Body of pancreas (tissue), 4 donors: ENCODE measurements at regions not wholly inside any gene's neighbourhood (a gene's known extent, or its start where the extent isn't known, plus 50 kb on each side); places are given as distances from the start of the nearest gene placed in this dataset.

Experiments used
- CTCF ChIP-seq, 7 experiments: fragments of 450-650 bp in 4 of 7; fragments of 200-600 bp in 3 of 7; sonication (generic) in 3 of 7; IDR thresholded peaks; one replicate each; pipeline ENCODE4 v1.5.1; 2016 to 2019; ENCODE audit warnings: antibody characterized with exemption in 7 of 7
- POLR2A ChIP-seq, 3 donors: fragments of 450-650 bp; IDR thresholded peaks; one replicate each; pipeline ENCODE4 v1.6.1; 2016; ENCODE audit warnings: antibody characterized with exemption in 3 of 3, mild to moderate bottlenecking in 2 of 3

- no peak for TF ChIP-seq POLR2A (IDR thresholded peaks at IDR 0.05)
- TF ChIP-seq CTCF (IDR thresholded peaks at IDR 0.05) = no peak
These were observed 576.2 kb downstream of the MTRR start for GRCh38 chr5:8445139-8445538.
